Lung (tissue), 11 donors: ENCODE measurements at regions not wholly inside any gene's neighbourhood (a gene's known extent, or its start where the extent isn't known, plus 50 kb on each side); places are given as distances from the start of the nearest gene placed in this dataset.

ENCODE experiments used
- ATAC-seq: fragments of 200-7000 bp; cut with Tn5 transposase; one replicate; pipeline ENCODE4 v1.9.1; 2020; ENCODE audit warnings: moderate number of reproducible peaks; ENCODE audit not compliant: insufficient read depth, low FRiP score
- DNase-seq, 3 donors: peaks; one replicate each; pipeline ENCODE4 v3.0.0-alpha.2; 2013 to 2017
- H3K27ac ChIP-seq, 2 donors: one replicate each; pipeline ENCODE4 v1.5.1; 2013; ENCODE audit warnings: mild to moderate bottlenecking in 2 of 2, moderate library complexity in 2 of 2, control low read depth in 1 of 2, inconsistent platforms in 1 of 2, low read depth in 1 of 2, low read length in 1 of 2
- H3K27me3 ChIP-seq, 3 donors: one replicate each; pipeline ENCODE4 v1.5.1; 2013; ENCODE audit warnings: low read length in 2 of 3; ENCODE audit not compliant: control insufficient read depth in 3 of 3, insufficient read depth in 3 of 3
- H3K36me3 ChIP-seq, 4 donors: one replicate each; pipeline ENCODE4 v1.5.1; 2013; ENCODE audit warnings: low read length in 4 of 4, mild to moderate bottlenecking in 1 of 4, moderate library complexity in 1 of 4; ENCODE audit not compliant: control insufficient read depth in 4 of 4, insufficient read depth in 4 of 4
- H3K4me1 ChIP-seq, 5 donors: one replicate each; pipeline ENCODE4 v1.5.1; 2013; ENCODE audit warnings: low read length in 5 of 5, mild to moderate bottlenecking in 2 of 5, moderate library complexity in 1 of 5; ENCODE audit not compliant: control insufficient read depth in 5 of 5, insufficient read depth in 5 of 5
- H3K4me3 ChIP-seq: one replicate; pipeline ENCODE4 v1.5.1; 2013; ENCODE audit warnings: mild to moderate bottlenecking, control low read depth, moderate library complexity
- H3K9ac ChIP-seq, 2 donors: one replicate each; pipeline ENCODE4 v1.5.1; 2013; ENCODE audit warnings: low read length in 2 of 2, control low read depth in 1 of 2; ENCODE audit not compliant: insufficient read depth in 1 of 2
- H3K9me3 ChIP-seq, 4 donors: one replicate each; pipeline ENCODE4 v1.5.1; 2013; ENCODE audit warnings: low read length in 3 of 4, mild to moderate bottlenecking in 1 of 4, moderate library complexity in 1 of 4; ENCODE audit not compliant: control insufficient read depth in 4 of 4, insufficient read depth in 3 of 4
- WGBS, 2 donors: extraction: QIAGEN DNeasy Blood & Tissue Kit; methylation state at CpG; one replicate each; pipeline ENCODE4 v1.1.7; 2013; 5-methylcytosine and 5-hydroxymethylcytosine counted together
- TF ChIP-seq, protein P1 (sequence below): IDR thresholded peaks from 2 replicates; pipeline ENCODE4 v1.5.1; 2012; ENCODE audit warnings: mild to moderate bottlenecking; ENCODE audit errors: control extremely low read depth, extremely low read depth
- donor health status: control.
- donor health status: control.
- donor health status: Bipolar disorder and iron deficiency.
- donor health status: healthy.
- donor health status: DM: yes; HTN: yes; CAD: no.

GRCh38 chr6:150719099-150719766, 119.5 kb downstream of the PLEKHG1 start:
- Histone ChIP-seq H3K36me3 (no peaks in the 10 kb centered on the region), H3K4me3 (no peak overlapping the region), H3K9ac (peak overlapping the region in 1 of 2 donors; percentile 4), H3K27me3 (no peaks in the 10 kb centered on the region), H3K27ac (peak overlapping the region in 1 of 2 donors; percentile 42), H3K9me3 (no peaks in the 10 kb centered on the region), H3K4me1 (peaks cover 0 to 35% (median 10%) of the 10 kb centered on the region in 5 donors)
- TF ChIP-seq, protein P1, sequence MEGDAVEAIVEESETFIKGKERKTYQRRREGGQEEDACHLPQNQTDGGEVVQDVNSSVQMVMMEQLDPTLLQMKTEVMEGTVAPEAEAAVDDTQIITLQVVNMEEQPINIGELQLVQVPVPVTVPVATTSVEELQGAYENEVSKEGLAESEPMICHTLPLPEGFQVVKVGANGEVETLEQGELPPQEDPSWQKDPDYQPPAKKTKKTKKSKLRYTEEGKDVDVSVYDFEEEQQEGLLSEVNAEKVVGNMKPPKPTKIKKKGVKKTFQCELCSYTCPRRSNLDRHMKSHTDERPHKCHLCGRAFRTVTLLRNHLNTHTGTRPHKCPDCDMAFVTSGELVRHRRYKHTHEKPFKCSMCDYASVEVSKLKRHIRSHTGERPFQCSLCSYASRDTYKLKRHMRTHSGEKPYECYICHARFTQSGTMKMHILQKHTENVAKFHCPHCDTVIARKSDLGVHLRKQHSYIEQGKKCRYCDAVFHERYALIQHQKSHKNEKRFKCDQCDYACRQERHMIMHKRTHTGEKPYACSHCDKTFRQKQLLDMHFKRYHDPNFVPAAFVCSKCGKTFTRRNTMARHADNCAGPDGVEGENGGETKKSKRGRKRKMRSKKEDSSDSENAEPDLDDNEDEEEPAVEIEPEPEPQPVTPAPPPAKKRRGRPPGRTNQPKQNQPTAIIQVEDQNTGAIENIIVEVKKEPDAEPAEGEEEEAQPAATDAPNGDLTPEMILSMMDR, result no peak
- no peak for ATAC-seq
- DNase-seq, result peak; percentile 20 to 59 (median 53)
- WGBS, 2 donors, result 70 to 85% methylated on average over 7 of the region's 7 CpGs

DNA sequence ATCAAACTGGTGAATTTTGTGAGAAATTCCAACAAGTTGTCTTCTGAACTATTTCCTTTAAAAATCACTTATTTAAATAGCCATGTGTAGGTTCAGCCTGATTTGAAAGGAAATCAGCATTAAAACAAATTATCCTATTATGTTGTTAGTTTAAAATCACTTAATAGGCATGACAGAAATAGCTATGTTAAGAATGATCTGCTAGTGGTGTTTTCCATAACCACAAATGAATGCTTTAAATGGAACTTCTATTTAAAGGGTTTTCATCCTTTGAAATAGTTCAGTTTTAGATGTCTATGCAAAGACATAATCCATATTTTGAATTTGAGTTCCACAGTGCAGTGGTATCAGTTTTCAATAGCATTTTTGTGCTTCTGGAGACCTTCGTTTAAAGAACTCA, 120.1 kb downstream of the PLEKHG1 start:
- 73 to 74% methylated on average over 1 of the region's 1 CpG for whole genome bisulfite sequencing, 2 donors
- no peaks in the 10 kb centered on the region for H3K36me3 ChIP-seq
- H3K27ac ChIP-seq, result no peak overlapping the region
- no peaks in the 10 kb centered on the region for H3K9me3 ChIP-seq
- peaks cover 0 to 35% (median 10%) of the 10 kb centered on the region in 5 donors for H3K4me1 ChIP-seq
- ATAC-seq (no peak), DNase-seq (no peak)
- no peak overlapping the region for H3K4me3 ChIP-seq
- TF ChIP-seq, protein P1, result no peak
- no peaks in the 10 kb centered on the region for H3K27me3 ChIP-seq
- peak overlapping the region in 1 of 2 donors; percentile 4 for H3K9ac ChIP-seq

DNA sequence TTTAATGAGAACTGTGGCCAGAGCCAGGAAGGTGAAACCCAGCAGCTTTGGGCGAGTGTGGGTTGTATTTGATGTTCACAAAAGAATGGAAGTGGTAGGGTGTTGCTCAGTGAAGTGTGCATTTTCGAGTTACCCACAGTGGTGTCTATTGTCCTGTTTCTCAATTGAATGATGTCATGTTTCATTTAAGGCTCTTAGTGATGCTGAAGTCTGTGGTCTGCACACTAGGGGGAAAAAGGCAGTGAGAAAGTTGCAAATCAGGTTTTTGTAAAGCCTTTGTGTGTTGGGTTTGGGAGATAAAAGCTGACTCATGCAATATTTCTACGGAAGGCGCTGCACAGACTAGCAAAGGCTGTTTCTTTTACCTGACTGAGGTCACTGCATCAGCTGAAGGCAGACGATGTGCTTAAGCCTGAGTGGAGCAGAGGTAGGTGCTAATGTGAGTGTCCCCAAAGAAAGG, 121.1 kb downstream of the PLEKHG1 start:
- H3K36me3 ChIP-seq, result no peaks in the 10 kb centered on the region
- no peaks in the 10 kb centered on the region for H3K9me3 ChIP-seq
- WGBS, 2 donors, result 45 to 47% methylated on average over 5 of the region's 5 CpGs
- DNase-seq (peak; percentile 70 to 88 (median 85)), ATAC-seq (peak; percentile 27)
- H3K9ac ChIP-seq, result peak overlapping the region in 1 of 2 donors; percentile 16
- peak overlapping the region in 1 of 2 donors; percentile 38 for H3K27ac ChIP-seq
- TF ChIP-seq, protein P1, result no peak
- peaks cover 0 to 35% (median 10%) of the 10 kb centered on the region in 5 donors for H3K4me1 ChIP-seq
- H3K27me3 ChIP-seq, result no peaks in the 10 kb centered on the region
- no peak overlapping the region for H3K4me3 ChIP-seq
